ENCODE measurements at regions not wholly inside any gene's neighbourhood (a gene's known extent, or its start where the extent isn't known, plus 50 kb on each side); places are given as distances from the start of the nearest gene placed in this dataset.

- no peak for TF ChIP-seq CTCF (conservative IDR thresholded peaks at IDR 0.05)
- no peak overlapping the region for H3K27ac ChIP-seq
These were observed 83.6 kb upstream of the SPATA12 start for GRCh38 chr3:56976651-56977560.

DNA sequence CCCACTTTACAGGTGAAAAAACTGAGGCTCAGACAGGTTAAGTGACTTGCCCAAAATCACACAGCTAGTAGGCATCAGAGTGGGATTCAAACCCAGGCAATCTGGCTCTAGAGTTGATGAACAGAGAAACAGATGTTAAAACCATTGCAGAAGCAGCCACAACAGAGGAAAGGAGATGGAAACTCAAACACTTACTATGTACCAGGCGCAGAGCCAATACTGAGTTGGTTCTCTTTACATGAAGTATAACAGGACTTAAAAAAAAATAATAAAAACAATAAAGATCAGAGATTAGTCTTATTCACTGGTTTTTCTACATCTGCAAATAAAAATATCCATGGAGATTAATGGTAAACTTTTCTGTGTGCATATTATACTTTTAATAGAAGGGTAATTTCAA is 84.9 kb upstream of the SPATA12 start:
- TF ChIP-seq CTCF (conservative IDR thresholded peaks at IDR 0.05), result no peak
- no peak overlapping the region for H3K27ac ChIP-seq

DNA sequence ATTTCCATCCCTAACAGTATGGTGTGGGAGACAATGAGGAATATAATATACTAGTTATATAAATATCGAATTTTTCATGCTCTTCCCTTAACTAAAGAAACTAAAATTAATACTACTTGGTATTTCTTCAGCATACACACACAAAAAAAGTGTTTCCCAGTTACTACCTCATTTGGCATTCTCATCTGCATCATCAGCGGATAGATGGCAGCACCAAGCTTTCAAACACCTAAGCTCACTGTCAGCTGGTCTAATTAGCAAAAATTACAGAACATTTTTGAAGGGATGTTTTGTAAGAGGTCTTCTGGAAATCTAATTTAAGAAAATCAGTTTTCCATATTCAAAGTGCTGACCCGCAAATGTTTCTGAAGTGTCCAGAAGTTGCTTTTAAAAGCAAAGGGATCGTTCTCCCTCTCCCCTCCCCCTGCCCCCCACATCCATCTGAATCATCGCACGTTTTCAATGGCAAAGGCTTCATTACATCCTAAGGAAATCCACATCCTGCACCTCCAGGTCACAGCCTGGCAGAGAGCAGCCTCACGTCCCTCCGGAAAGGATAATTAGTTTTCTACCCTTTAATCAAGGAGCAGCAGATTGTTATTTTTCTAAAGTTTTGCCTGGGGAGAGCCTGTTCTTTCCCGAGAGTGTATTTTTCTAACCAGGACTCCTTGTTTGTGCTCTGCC is 86.1 kb upstream of the SPATA12 start:
- TF ChIP-seq CTCF (conservative IDR thresholded peaks at IDR 0.05), result no peak

DNA sequence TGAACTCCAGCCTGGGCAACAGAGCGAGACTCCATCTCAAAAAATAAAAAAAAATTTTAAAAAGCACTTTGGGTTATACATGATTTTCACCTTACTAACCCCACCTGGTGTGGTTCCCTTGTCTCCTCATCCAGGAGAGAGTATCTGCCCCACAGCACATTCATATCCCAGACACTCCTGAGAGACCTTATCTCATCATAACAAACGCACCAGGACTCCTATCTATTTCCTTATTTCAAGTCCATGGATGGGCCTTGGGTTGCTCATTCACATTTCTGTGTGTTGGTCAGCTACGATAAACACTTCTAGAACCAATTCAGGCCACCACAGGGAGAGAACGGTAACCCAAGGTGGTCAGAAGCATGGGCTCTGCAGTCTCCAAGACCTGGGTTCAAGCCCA is 88.6 kb upstream of the SPATA12 start:
- no peak for TF ChIP-seq CTCF (conservative IDR thresholded peaks at IDR 0.05)
- H3K27ac ChIP-seq, result no peak overlapping the region

More for the DNA sequence above, 86.1 kb upstream of the SPATA12 start:
- H3K27ac ChIP-seq, result no peak overlapping the region

DNA sequence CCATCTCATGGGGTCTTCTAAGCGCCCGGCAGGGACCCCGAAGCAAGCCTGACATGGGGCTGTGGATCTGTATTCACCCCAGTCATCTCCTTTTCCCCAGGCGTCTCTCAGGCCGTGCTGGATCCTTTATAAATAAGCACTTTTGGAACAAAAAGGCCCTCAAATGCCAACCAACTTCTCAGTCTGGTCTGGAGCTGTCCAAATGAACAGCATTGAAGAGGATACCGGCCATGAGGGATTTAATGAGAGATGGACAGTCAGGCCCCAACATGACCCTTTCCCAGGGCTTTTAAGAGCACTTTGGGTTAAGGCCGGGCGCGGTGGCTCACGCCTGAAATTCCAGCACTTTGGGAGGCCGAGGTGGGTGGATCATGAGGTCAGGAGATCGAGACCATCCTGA is 89.2 kb upstream of the SPATA12 start:
- TF ChIP-seq CTCF (conservative IDR thresholded peaks at IDR 0.05), result no peak
- no peak overlapping the region for H3K27ac ChIP-seq

- no peak for TF ChIP-seq CTCF (conservative IDR thresholded peaks at IDR 0.05)
- no peak overlapping the region for H3K27ac ChIP-seq
These were observed 90.0 kb upstream of the SPATA12 start for GRCh38 chr3:56970461-56970879.

DNA sequence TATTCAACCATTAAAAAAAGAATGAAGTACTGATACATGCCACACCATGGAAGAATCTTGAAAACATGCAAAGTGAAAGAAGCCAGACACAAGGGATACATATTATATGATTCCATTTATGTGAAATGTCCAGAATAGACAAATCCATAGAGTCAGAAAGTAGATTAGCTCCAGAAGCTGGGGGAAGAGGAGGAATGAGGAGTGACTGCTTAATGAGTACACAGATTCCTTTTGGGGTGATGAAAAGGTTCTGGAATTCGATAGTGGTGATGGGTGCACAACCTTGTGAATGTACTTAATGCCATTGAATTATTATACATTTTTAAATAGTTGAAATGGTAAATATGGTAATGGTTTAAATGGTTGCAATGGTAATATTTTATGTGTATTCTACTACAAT is 90.6 kb upstream of the SPATA12 start:
- H3K27ac ChIP-seq, result no peak overlapping the region
- TF ChIP-seq CTCF (conservative IDR thresholded peaks at IDR 0.05), result no peak

All from VCaP (cell line).